A673 (cell line): ENCODE measurements at regions not wholly inside any gene's neighbourhood (a gene's known extent, or its start where the extent isn't known, plus 50 kb on each side); places are given as distances from the start of the nearest gene placed in this dataset.

Source experiments
- BruUV-seq: library from RNA; stranded (reverse); fragments of 400-500 nt; replicated peaks from 2 replicates; lab custom pipeline; 2021; lab: Mats Ljungman, UMichigan
- CTCF ChIA-PET: fragments of 300-600 bp; sonication (Branson Sonifier 250); formaldehyde crosslinking; loops from one replicate; lab custom pipeline; 2022; ENCODE audit warnings: antibody characterized with exemption; lab: Charles Lee
- POLR2A ChIA-PET: fragments of 300-600 bp; sonication (Branson Sonifier 250); formaldehyde crosslinking; loops from one replicate; lab custom pipeline; 2022; ENCODE audit warnings: antibody characterized with exemption; ENCODE audit not compliant: low non-redundant PET; lab: Charles Lee
- DNase-seq: peaks from one replicate; pipeline ENCODE4 v3.0.0-alpha.2; 2015; ENCODE audit warnings: low spot score
- H3K27ac ChIP-seq: fragments of 200-600 bp; sonication (generic); 2 replicates; pipeline ENCODE4 v1.5.1; 2016; ENCODE audit warnings: mixed run types, low read depth, mild to moderate bottlenecking, mixed read lengths, antibody characterized with exemption, low read length; ENCODE audit not compliant: poor library complexity, severe bottlenecking
- H3K27me3 ChIP-seq: fragments of 200-600 bp; sonication (generic); replicated peaks from 2 replicates; pipeline ENCODE4 v1.6.1; 2017; ENCODE audit warnings: mixed run types, low read depth, mild to moderate bottlenecking, mixed read lengths, antibody characterized with exemption, low read length; ENCODE audit not compliant: insufficient read depth, poor library complexity
- H3K36me3 ChIP-seq: fragments of 200-600 bp; sonication (generic); 2 replicates; pipeline ENCODE4 v1.6.1; 2016; ENCODE audit warnings: mixed run types, mild to moderate bottlenecking, mixed read lengths, antibody characterized with exemption, low read length; ENCODE audit not compliant: insufficient read depth, poor library complexity, severe bottlenecking
- H3K4me1 ChIP-seq: fragments of 200-600 bp; sonication (generic); 2 replicates; pipeline ENCODE4 v1.6.1; 2017; ENCODE audit warnings: mixed run types, mild to moderate bottlenecking, mixed read lengths, antibody characterized with exemption, low read length; ENCODE audit not compliant: insufficient read depth, poor library complexity, severe bottlenecking
- H3K4me3 ChIP-seq: fragments of 200-600 bp; sonication (generic); 2 replicates; pipeline ENCODE4 v1.5.1; 2016; ENCODE audit warnings: low read depth, mixed run types, mild to moderate bottlenecking, mixed read lengths, low read length; ENCODE audit not compliant: poor library complexity, severe bottlenecking
- H3K9me3 ChIP-seq: fragments of 200-600 bp; sonication (generic); 2 replicates; pipeline ENCODE4 v1.6.1; 2016; ENCODE audit warnings: mixed run types, low read depth, mild to moderate bottlenecking, mixed read lengths, antibody characterized with exemption, low read length; ENCODE audit not compliant: poor library complexity, severe bottlenecking
- CTCF ChIP-seq: fragments of 300-800, 200-600 bp; sonication (generic); conservative IDR thresholded peaks from 2 replicates; pipeline ENCODE4 v1.5.1; 2017; ENCODE audit warnings: low read depth, mild to moderate bottlenecking, antibody characterized with exemption, low read length, moderate library complexity, mixed read lengths
- EZH2 ChIP-seq: fragments of 200-600 bp; sonication (generic); IDR thresholded peaks from 2 replicates; pipeline ENCODE4 v1.6.1; 2017; ENCODE audit warnings: borderline replicate concordance, low read depth, mild to moderate bottlenecking, mixed read lengths, antibody characterized with exemption, low read length; ENCODE audit not compliant: poor library complexity, severe bottlenecking
- intact Hi-C: fragments of 100-400 bp; cut with micrococcal nuclease; formaldehyde crosslinking; loops from one replicate; pipeline ENCODE4 v1.10.0; 2022; ENCODE audit not compliant: unreplicated experiment

GRCh38 chr11:92839450-92839849, 130.0 kb upstream of the MTNR1B start:
- no peak overlapping the region for H3K4me3 ChIP-seq
- H3K9me3 ChIP-seq: no peaks in the 10 kb centered on the region
- no peak for TF ChIP-seq CTCF
- TF ChIP-seq EZH2: no peak
- ChIA-PET CTCF (no interaction called here), POLR2A (no interaction called here)
- no peaks in the 10 kb centered on the region for H3K27me3 ChIP-seq
- intact Hi-C loops: no loop called here
- peaks cover 27% of the 10 kb centered on the region for H3K4me1 ChIP-seq
- H3K36me3 ChIP-seq: no peaks in the 10 kb centered on the region
- no peak for DNase-seq
- peak overlapping the region; percentile 37 for H3K27ac ChIP-seq
- no TSS peak for BruUV-seq

GRCh38 chr11:92841719-92842118, 127.7 kb upstream of the MTNR1B start:
- ChIA-PET CTCF (no interaction called here), POLR2A (no interaction called here)
- no peak overlapping the region for H3K4me3 ChIP-seq
- intact Hi-C loops: no loop called here
- no peak overlapping the region for H3K27ac ChIP-seq
- TF ChIP-seq EZH2: no peak
- no peak for TF ChIP-seq CTCF
- H3K36me3 ChIP-seq: no peaks in the 10 kb centered on the region
- no TSS peak for BruUV-seq
- no peaks in the 10 kb centered on the region for H3K27me3 ChIP-seq
- H3K9me3 ChIP-seq: no peaks in the 10 kb centered on the region
- peaks cover 27% of the 10 kb centered on the region for H3K4me1 ChIP-seq
- no peak for DNase-seq

GRCh38 chr11:92843455-92843854, 126.0 kb upstream of the MTNR1B start:
- Histone ChIP-seq H3K9me3 (no peaks in the 10 kb centered on the region), H3K4me3 (no peak overlapping the region), H3K27me3 (no peaks in the 10 kb centered on the region), H3K4me1 (peaks cover 27% of the 10 kb centered on the region), H3K36me3 (no peaks in the 10 kb centered on the region), H3K27ac (no peak overlapping the region)
- CTCF ChIA-PET: no interaction called here
- no TSS peak for BruUV-seq
- POLR2A ChIA-PET: no interaction called here
- intact Hi-C loops: no loop called here
- no peak for TF ChIP-seq EZH2
- TF ChIP-seq CTCF: no peak
- DNase-seq: peak; percentile 49
